GM21381 (cell line): ENCODE measurements at regions not wholly inside any gene's neighbourhood (a gene's known extent, or its start where the extent isn't known, plus 50 kb on each side); places are given as distances from the start of the nearest gene placed in this dataset.
"Not testable (repeated sequence)": the region's sequence is repeated elsewhere in the genome, so short reads cannot be mapped to it uniquely, and the experiment has no call there.

ENCODE experiments used
- ATAC-seq: cut with Tn5 transposase; IDR thresholded peaks from one replicate; pipeline ENCODE4 v1.9.1; 2021; ENCODE audit warnings: mild to moderate bottlenecking, moderate library complexity; ENCODE audit not compliant: unreplicated experiment

DNA sequence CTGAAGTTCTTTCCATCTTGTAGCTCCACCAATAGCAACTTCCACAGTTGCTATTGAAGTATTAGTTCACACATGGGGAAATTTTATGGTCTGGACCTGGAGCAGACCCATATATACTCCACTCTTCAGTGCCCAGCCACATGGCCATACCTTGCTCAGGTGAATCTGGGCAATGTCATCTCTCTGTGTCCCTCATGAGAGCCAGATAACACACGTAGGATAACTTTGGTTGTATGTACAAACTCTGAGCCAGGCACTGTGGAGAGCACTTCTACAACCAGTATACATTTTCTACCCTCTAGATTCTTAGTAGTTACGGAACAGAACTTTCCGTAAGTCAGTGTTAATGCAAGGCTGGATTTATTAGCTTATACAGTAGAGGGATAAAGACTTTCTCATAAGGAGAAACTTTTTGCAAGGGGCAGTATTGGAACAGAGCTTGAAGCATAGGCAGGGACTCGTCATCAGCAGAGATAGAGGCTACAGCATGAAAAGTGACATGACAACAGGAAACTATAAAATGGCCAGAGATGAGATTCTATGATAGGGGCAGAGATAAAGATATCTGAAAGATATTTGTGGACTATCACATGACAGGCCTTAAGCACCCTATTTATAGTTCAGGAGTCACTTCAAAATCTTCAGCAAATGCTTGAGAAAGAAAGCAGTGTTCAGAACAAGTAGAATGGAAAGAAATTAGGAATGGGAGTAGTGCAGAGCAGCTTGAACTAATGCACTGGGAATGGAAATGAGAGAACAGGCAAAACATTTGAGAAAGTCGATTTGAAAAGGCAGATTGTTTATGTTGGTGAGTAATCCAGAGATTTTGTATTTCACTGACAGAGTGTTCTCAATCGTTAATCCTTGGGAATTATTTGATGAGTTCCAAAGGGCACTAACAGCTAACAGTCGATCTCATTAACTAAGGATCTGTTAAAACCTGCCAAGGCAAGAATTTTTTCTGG, 481.8 kb downstream of the USP25 start:
- no peak for ATAC-seq

- no peak for ATAC-seq
Observed at GRCh38 chr21:16213518-16213917, 483.7 kb downstream of the USP25 start.

DNA sequence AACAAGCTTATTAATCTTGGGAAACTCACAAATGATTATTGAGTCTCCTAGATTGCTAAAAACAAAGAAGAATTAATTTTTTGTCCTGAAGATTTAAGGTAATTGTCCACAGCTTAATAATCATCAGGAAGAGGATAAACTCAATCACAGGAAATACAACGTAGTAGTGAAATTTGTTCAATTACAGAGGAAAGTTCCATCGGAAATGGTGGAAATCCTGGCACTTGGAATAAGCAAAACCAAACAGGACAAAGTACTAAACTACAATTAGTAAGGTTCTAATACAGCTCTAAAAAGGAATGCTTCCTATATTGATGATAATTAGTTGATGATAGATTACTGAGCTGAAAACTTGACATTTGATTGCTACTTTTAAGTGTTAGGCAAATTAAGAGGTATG, 485.4 kb downstream of the USP25 start:
- no peak for ATAC-seq

DNA sequence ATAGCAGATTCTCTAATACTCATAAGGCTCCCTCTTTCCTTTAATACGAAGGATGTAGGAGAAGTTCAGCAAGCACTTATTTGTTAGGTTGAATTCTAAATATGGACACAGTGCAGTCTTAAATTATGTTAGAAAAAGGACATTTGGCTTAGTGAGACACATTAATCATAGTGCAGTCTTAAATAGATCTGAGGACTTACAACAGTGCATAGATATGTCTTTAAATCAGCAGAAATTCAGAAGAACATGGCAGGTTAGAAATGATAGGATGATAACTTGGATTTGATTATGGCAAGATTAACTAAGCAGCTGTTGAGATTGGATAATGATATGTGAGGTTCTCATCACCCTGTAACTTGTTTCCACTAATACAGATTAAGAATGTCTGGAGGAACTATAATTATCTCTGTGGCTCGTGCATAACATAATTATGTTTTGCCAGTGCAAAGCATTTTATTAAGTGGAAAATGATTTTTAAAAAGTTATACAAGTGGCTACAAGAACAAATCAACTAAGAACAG, 485.9 kb downstream of the USP25 start:
- ATAC-seq = no peak

- ATAC-seq = no peak
Observed at GRCh38 chr21:16216288-16216962, 486.6 kb downstream of the USP25 start.

DNA sequence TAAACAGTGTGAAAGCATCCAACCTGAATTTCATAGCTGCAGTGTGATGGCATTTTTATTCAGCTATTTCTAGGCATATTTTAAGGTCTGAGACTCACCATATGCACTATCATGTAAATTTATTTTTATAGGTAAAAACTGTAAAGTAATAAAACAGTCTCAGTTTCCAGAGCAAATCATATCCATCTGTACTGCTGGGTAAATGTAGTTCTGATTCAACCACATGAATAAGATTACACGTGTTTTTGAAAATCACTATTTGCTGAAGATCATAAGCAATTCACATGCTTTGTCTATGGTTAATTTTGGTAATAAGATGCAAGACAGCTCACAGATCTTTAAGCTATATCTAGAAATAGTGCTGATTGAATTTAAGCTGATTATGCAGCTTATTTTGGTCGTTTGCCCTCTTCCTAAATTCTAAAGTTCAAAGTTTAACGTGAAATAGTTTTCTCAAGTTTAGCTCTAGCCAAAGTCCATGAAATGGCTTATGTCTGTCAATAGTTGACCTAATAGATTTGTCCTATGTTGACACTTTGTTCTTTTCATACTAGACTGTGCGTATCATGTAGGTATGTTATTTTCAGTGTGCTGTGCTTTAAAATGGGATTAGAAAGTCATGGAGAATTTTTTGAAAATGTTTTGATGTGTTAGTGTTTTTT, 489.0 kb downstream of the USP25 start:
- no peak for ATAC-seq

- not testable (repeated sequence) for ATAC-seq
Observed at GRCh38 chr21:16224756-16225155, 495.0 kb downstream of the USP25 start.

DNA sequence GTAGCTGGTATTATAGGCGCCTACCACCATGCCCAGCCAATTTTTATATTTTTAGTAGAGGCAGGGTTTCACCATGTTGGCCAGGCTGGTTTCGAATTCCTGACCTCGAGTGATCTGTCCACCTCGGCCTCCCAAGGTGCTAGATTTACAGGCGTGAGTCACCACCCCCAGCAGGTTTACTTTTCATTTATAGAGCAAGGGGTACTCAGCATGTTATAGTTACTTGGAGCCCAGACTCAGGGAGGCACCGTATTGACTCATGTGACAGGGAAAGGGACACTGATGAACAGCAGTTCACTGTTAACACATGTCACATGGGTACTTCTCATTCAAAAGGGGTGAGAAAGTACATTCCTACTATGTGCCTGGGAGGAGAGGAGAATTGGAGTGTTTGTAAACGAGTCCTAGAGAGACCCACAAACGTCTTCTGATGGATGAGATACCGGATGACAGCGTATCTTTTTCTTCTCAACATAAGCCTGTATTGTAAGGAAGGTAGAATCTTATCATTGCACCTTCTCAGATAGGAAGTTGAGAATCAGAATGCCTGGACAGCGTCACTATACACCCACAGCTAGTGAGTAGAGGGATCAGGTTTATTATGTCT, 510.0 kb downstream of the USP25 start:
- ATAC-seq = no peak

DNA sequence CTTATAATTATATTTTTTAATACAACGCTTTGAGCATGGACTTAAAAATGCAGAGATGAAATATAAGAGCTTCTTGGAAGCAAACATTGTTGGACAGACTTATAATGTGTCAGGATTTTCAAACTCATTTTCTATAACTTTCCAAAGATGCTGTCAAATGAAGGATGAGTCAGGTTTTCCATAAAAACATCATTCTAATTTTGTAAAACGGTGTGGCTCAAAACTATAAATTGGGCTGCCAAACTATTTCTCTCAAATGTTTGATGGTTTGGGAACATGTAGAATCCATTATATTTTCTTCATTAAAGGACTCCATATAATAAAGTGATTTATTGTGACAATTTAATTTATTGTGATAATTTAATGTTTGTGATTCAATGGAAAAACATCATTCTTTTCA, 511.2 kb downstream of the USP25 start:
- ATAC-seq = no peak

GRCh38 chr21:16241479-16241963, 511.7 kb downstream of the USP25 start:
- no peak for ATAC-seq

DNA sequence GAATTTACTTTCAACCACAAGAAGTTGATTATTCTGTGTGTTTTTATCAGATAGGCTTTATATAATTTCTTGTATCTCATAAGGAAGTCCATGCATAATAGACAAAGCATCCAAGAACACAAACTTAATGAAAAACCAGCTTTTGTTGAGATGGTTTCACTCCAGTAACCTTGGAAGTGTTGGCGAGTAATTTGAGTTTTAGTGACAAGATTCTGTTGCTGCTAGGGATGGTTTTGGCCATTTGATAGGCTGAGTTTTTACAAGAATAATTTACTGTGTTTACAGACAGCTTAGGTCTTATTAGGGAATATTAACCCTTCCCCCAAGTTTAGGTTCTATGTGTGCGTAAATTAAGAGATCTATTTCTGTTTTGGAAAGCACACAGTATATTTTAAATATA, 513.6 kb downstream of the USP25 start:
- no peak for ATAC-seq

DNA sequence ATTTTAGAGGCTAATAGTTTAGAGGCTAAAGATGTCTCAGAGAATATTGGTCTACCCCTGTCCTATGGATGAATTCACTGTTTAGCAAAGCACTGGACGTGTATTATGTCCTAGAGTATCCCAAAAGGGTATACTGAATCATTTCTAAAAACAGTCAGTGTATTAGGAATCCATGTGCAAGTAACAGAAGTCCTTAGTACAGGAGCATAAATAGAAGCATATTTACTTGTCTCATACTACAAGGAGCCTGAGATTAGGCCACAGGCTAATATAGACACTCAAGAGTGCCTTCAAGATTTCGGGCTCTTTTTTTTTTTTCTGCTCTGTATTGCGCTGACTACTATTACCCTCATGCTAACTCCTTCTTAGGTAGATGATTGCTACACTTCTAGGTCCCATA, 518.9 kb downstream of the USP25 start:
- ATAC-seq = no peak

DNA sequence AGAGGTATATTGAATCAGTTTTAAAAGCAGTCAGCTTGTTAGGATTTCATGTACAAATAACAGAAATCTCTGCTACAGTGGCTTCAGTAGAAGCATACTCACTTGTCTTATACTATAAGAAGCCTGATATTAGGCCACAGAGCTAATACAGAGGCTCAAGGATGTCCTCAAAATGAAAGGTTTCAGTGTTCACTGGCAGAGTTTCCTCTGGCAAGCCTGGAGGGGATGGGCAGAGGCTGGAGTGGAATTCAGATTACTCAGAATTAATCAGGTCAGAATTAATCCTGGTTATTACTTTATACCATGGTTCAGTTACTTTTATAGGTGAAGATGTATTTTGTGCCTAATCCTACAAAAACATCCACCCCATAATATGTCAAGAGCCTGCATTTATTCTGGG, 520.5 kb downstream of the USP25 start:
- ATAC-seq = no peak

GRCh38 chr21:16258844-16259611, 529.2 kb downstream of the USP25 start:
- ATAC-seq = no peak

DNA sequence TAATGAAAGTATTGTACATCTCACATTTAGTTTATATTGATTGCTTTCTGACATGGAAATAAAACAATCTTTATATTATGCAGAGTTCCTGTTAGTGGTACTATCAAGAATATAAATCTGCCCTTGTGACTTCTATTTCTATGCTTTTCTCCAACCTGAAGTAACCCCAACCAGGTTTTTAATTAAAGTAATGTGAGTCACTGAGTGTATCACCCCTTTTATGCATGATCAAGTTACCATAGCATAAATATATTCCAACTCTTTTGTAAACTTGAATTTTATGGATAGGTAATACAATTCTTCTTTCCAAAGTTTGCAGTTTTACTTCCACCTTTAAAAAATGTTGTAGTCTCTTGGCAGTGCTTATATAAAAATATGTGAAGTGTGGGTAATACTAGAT, 532.3 kb downstream of the USP25 start:
- ATAC-seq = no peak

DNA sequence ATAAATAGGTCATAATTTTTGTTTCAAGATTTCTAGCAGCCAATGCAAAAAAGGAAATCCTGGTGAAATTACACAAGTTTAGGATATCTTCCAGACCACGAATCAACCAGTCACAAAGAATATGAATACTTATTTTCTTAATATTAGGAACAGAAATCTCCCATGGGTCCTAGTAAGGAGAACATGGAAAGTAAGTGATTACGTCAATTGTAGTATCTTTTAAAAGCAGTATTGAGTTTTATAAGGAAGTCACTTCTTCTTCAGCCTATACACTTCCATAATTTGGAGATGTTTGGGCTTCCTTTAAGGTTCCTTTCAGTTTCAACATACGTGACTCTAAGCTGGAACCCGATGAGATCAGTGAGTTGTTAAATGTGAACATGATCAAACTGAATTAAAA, 534.5 kb downstream of the USP25 start:
- ATAC-seq = no peak

GRCh38 chr21:16269476-16269875, 539.7 kb downstream of the USP25 start:
- ATAC-seq = no peak

DNA sequence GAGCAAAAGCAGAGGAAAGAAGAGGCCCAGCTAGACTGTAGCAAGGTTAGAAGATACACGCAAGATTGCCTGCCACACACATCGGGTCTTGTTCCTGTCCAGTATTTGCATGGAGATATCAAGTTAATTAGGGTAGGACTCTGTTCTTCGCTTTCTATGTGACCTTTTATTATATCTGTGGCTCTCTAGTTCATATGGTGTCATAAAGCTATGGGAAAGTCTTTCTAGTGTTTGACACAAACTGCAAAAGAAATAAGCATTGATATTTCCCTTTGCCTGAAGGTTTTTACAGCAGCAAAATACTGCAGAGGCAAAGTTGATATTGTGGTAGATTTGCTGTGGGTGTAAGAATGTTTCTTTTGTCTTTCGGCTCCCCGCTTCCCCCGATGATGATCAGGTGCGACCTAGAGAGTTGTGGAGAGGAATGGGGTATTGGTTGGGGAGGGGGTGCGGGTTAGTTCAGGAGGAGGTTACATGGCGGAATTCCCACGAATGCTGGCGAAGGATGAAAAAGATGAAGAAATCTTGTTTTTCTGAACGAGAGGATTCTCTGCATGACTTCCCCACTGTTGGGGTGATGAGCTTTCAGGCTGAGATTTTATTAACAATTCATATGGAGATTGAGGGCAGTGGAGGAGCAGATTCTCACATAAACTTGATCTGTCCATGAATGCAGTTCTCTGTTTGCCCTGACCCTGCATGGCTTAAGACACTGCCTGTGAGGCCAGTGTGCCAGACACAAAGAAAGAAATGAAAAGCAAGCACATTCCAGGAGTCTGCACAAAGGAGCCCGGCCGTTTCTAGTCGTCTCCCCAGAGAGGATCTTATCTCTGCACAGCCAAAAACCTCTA, 550.2 kb downstream of the USP25 start:
- no peak for ATAC-seq

DNA sequence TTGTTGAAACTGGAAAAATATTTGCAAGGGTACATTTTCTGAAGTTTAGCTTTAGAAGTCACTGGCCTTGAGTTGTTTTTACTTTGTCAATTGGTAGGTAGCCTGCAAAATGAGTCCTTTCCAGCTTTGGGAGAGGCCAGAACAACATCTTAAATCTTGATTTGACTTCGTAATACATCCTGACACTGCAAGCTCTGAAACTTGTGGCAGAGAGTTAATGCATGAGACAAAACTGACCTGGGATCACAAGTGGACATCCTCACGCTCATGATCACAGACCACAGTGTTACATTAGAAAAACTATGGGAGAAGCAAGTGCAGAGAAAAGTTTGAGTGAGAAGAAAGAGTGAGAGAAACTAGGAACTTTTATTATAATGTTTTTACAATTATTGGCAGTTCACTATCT, 550.9 kb downstream of the USP25 start:
- ATAC-seq = no peak
